HCT116 (cell line): ENCODE measurements at regions not wholly inside any gene's neighbourhood (a gene's known extent, or its start where the extent isn't known, plus 50 kb on each side); places are given as distances from the start of the nearest gene placed in this dataset.

Experiments used
- POLR2A ChIP-seq: IDR thresholded peaks from 2 replicates; pipeline ENCODE4 v1.7.0; 2011; ENCODE audit warnings: borderline replicate concordance; ENCODE audit not compliant: insufficient read depth, insufficient read length; ENCODE audit errors: extremely low read depth
- POLR2AphosphoS5 ChIP-seq: IDR thresholded peaks from 2 replicates; pipeline ENCODE4 v1.6.1; 2011; ENCODE audit warnings: mild to moderate bottlenecking, low read depth, low read length, moderate library complexity
- SIN3A ChIP-seq: IDR thresholded peaks from 2 replicates; pipeline ENCODE4 v1.6.1; 2012; ENCODE audit warnings: low read depth
- TF ChIP-seq, protein P1 (sequence below), 3 experiments: fragments of 200-600 bp in 1 of 3; sonication (generic) in 1 of 3; IDR thresholded peaks in 2 of 3; conservative IDR thresholded peaks in 1 of 3; 2 replicates each; pipeline ENCODE4 v1.5.1; 2012 to 2017; ENCODE audit warnings: low read depth in 2 of 3, low read length in 2 of 3, antibody characterized with exemption in 1 of 3, borderline replicate concordance in 1 of 3, control low read depth in 1 of 3, mild to moderate bottlenecking in 1 of 3, mixed read lengths in 1 of 3, mixed run types in 1 of 3, moderate library complexity in 1 of 3; ENCODE audit not compliant: insufficient read depth in 1 of 3

DNA sequence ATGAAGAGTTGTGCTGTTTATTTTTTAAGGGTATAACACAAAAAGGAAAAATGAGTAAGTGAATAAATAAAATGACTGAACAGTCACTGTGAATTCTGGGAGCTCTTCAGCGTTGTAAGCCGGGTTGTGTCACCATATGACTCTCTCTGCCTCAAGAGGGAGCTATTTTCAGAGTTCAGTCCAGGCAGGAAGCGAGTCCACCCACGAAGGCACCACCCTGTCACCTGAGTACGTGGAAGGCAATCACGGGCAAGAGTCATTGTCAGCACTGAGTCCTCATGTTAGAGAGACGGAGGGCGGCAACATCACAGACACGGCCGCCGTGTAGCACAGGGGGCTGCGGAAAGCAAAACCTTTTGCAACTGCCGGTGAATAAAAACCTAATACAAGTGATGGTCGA, 227.6 kb downstream of the UTP18 start:
- TF ChIP-seq POLR2A (no peak), POLR2AphosphoS5 (no peak), SIN3A (no peak)
- TF ChIP-seq, protein P1, sequence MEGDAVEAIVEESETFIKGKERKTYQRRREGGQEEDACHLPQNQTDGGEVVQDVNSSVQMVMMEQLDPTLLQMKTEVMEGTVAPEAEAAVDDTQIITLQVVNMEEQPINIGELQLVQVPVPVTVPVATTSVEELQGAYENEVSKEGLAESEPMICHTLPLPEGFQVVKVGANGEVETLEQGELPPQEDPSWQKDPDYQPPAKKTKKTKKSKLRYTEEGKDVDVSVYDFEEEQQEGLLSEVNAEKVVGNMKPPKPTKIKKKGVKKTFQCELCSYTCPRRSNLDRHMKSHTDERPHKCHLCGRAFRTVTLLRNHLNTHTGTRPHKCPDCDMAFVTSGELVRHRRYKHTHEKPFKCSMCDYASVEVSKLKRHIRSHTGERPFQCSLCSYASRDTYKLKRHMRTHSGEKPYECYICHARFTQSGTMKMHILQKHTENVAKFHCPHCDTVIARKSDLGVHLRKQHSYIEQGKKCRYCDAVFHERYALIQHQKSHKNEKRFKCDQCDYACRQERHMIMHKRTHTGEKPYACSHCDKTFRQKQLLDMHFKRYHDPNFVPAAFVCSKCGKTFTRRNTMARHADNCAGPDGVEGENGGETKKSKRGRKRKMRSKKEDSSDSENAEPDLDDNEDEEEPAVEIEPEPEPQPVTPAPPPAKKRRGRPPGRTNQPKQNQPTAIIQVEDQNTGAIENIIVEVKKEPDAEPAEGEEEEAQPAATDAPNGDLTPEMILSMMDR (IDR thresholded peaks at IDR 0.05 in 2 of 3, conservative IDR thresholded peaks at IDR 0.05 in 1 of 3; ENCODE audit: borderline replicate concordance in 1 of 3, insufficient read depth in 1 of 3, low read depth in 2 of 3, low read length in 2 of 3), result peak; percentile 49 to 93 (median 85); a peak in 5 of 6 replicates
